ENCODE measurements at regions not wholly inside any gene's neighbourhood (a gene's known extent, or its start where the extent isn't known, plus 50 kb on each side); places are given as distances from the start of the nearest gene placed in this dataset.

DNA sequence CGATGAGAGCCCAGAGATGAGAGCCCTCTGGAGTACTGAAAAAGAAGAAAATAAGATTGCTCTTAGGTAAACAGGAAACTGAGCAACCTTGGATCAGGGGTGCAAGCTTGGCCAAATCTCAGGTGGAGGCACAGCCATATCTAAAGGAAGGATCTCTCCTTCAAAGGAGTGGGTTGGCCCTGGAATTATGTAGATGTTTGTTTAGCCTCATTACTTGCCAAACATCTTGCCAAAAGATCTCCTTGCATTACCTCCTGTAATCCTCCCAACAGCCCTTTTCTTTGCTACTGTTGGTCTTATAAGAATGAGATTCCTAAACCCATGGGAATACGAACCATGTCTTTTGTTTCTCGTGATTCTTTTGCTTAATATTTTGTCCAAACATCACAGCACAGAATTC lies 332.6 kb upstream of the NCKAP5 start:
- peaks cover 9% of the 10 kb centered on the region for H3K27me3 ChIP-seq (replicated peaks; ENCODE audit: insufficient read depth, low read depth, low read length, poor library complexity)
- POLR2A ChIA-PET (ENCODE audit: low non-redundant PET), result no interaction called here
- DNase-seq (ENCODE audit: low spot score), result no peak
- no peaks in the 10 kb centered on the region for H3K9me3 ChIP-seq (ENCODE audit: low read depth, low read length, poor library complexity, severe bottlenecking)
- no peak overlapping the region for H3K4me3 ChIP-seq (ENCODE audit: low read depth, low read length, poor library complexity, severe bottlenecking)
- no peaks in the 10 kb centered on the region for H3K36me3 ChIP-seq (ENCODE audit: insufficient read depth, low read length, poor library complexity, severe bottlenecking)
- CTCF ChIA-PET, result no interaction called here
- no peak overlapping the region for H3K27ac ChIP-seq (ENCODE audit: low read depth, low read length, poor library complexity, severe bottlenecking)
- no TSS peak for BruUV-seq (replicated peaks)
- TF ChIP-seq CTCF (conservative IDR thresholded peaks at IDR 0.05; ENCODE audit: low read depth, low read length) (no peak), EZH2 (IDR thresholded peaks at IDR 0.05; ENCODE audit: borderline replicate concordance, low read depth, low read length, poor library complexity, severe bottlenecking) (no peak)
- intact Hi-C loops (cut with micrococcal nuclease; ENCODE audit: unreplicated experiment), result no loop called here
- H3K4me1 ChIP-seq (ENCODE audit: insufficient read depth, low read length, poor library complexity, severe bottlenecking), result no peaks in the 10 kb centered on the region

DNA sequence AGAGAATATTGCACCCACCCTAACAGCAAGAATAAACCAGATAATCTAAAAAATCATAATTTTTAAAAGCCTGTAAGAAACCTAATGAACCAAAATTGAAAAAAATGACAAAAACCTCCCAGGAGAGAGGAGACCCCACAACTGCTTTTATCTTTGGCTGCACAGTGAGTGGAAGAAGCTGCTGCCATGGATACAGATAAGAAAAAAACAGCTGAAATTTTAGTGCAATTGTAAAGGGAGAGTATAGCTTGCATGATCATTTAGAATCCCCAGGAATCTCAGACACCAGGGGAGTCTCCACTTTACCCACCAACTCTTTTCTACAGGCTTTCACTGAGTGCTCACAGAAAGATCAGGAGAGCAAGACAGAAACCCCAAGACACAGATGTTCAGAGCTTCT lies 338.1 kb upstream of the NCKAP5 start:
- no peaks in the 10 kb centered on the region for H3K4me1 ChIP-seq (ENCODE audit: insufficient read depth, low read length, poor library complexity, severe bottlenecking)
- H3K27ac ChIP-seq (ENCODE audit: low read depth, low read length, poor library complexity, severe bottlenecking), result no peak overlapping the region
- ChIA-PET CTCF (no interaction called here), POLR2A (ENCODE audit: low non-redundant PET) (no interaction called here)
- no peaks in the 10 kb centered on the region for H3K36me3 ChIP-seq (ENCODE audit: insufficient read depth, low read length, poor library complexity, severe bottlenecking)
- TF ChIP-seq EZH2 (IDR thresholded peaks at IDR 0.05; ENCODE audit: borderline replicate concordance, low read depth, low read length, poor library complexity, severe bottlenecking) (no peak), CTCF (conservative IDR thresholded peaks at IDR 0.05; ENCODE audit: low read depth, low read length) (no peak)
- peaks cover 9% of the 10 kb centered on the region for H3K27me3 ChIP-seq (replicated peaks; ENCODE audit: insufficient read depth, low read depth, low read length, poor library complexity)
- BruUV-seq (replicated peaks), result no TSS peak
- no peak overlapping the region for H3K4me3 ChIP-seq (ENCODE audit: low read depth, low read length, poor library complexity, severe bottlenecking)
- intact Hi-C loops (cut with micrococcal nuclease; ENCODE audit: unreplicated experiment), result no loop called here
- no peak for DNase-seq (ENCODE audit: low spot score)
- H3K9me3 ChIP-seq (ENCODE audit: low read depth, low read length, poor library complexity, severe bottlenecking), result no peaks in the 10 kb centered on the region

GRCh38 chr2:133906926-133907325 lies 338.7 kb upstream of the NCKAP5 start:
- Histone ChIP-seq H3K9me3 (ENCODE audit: low read depth, low read length, poor library complexity, severe bottlenecking) (no peaks in the 10 kb centered on the region), H3K4me3 (ENCODE audit: low read depth, low read length, poor library complexity, severe bottlenecking) (no peak overlapping the region), H3K4me1 (ENCODE audit: insufficient read depth, low read length, poor library complexity, severe bottlenecking) (no peaks in the 10 kb centered on the region), H3K36me3 (ENCODE audit: insufficient read depth, low read length, poor library complexity, severe bottlenecking) (no peaks in the 10 kb centered on the region), H3K27ac (ENCODE audit: low read depth, low read length, poor library complexity, severe bottlenecking) (no peak overlapping the region), H3K27me3 (replicated peaks; ENCODE audit: insufficient read depth, low read depth, low read length, poor library complexity) (peaks cover 9% of the 10 kb centered on the region)
- TF ChIP-seq EZH2 (IDR thresholded peaks at IDR 0.05; ENCODE audit: borderline replicate concordance, low read depth, low read length, poor library complexity, severe bottlenecking) (no peak), CTCF (conservative IDR thresholded peaks at IDR 0.05; ENCODE audit: low read depth, low read length) (no peak)
- ChIA-PET CTCF (no interaction called here), POLR2A (ENCODE audit: low non-redundant PET) (no interaction called here)
- no TSS peak for BruUV-seq (replicated peaks)
- intact Hi-C loops (cut with micrococcal nuclease; ENCODE audit: unreplicated experiment), result no loop called here
- no peak for DNase-seq (ENCODE audit: low spot score)

Data from A673 (cell line).